Kidney epithelial cell (primary cell): ENCODE measurements at regions not wholly inside any gene's neighbourhood (a gene's known extent, or its start where the extent isn't known, plus 50 kb on each side); places are given as distances from the start of the nearest gene placed in this dataset.

Source experiments
- DNase-seq: peaks from one replicate; pipeline ENCODE4 v3.0.0-alpha.2; 2010; ENCODE audit warnings: low read depth
- H3K27me3 ChIP-seq: 2 replicates; pipeline ENCODE4 v1.6.0; 2011; ENCODE audit warnings: low read length; ENCODE audit not compliant: control insufficient read depth, insufficient read depth
- H3K36me3 ChIP-seq: 2 replicates; pipeline ENCODE4 v1.5.1; 2011; ENCODE audit warnings: low read length; ENCODE audit not compliant: control insufficient read depth, insufficient read depth
- H3K4me3 ChIP-seq: 2 replicates; pipeline ENCODE4 v1.5.1; 2011; ENCODE audit warnings: low read depth, mild to moderate bottlenecking, control low read depth, low read length
- CTCF ChIP-seq: IDR thresholded peaks from 2 replicates; pipeline ENCODE4 v1.5.1; 2011; ENCODE audit warnings: mild to moderate bottlenecking, moderate library complexity, low read length, control low read depth, inconsistent platforms; ENCODE audit not compliant: insufficient read depth, poor library complexity, severe bottlenecking

- H3K4me3 ChIP-seq, result no peak overlapping the region
- no peaks in the 10 kb centered on the region for H3K36me3 ChIP-seq
- TF ChIP-seq CTCF, result no peak
- peaks cover 3% of the 10 kb centered on the region for H3K27me3 ChIP-seq
- DNase-seq, result no peak
Observed at GRCh38 chr12:3933074-3933818, 60.0 kb upstream of the PARP11 start.

- Histone ChIP-seq H3K27me3 (peaks cover 3% of the 10 kb centered on the region), H3K36me3 (no peaks in the 10 kb centered on the region), H3K4me3 (no peak overlapping the region)
- DNase-seq, result no peak
- no peak for TF ChIP-seq CTCF
Observed at GRCh38 chr12:3931776-3932175, 58.6 kb upstream of the PARP11 start.

GRCh38 chr12:3931206-3931605 is 58.0 kb upstream of the PARP11 start:
- H3K27me3 ChIP-seq, result peaks cover 3% of the 10 kb centered on the region
- no peak overlapping the region for H3K4me3 ChIP-seq
- H3K36me3 ChIP-seq, result no peaks in the 10 kb centered on the region
- no peak for TF ChIP-seq CTCF
- no peak for DNase-seq

- Histone ChIP-seq H3K4me3 (no peak overlapping the region), H3K36me3 (no peaks in the 10 kb centered on the region), H3K27me3 (peaks cover 3% of the 10 kb centered on the region)
- DNase-seq, result no peak
- TF ChIP-seq CTCF, result no peak
Observed at GRCh38 chr12:3929875-3930615, 56.8 kb upstream of the PARP11 start.

- Histone ChIP-seq H3K27me3 (peaks cover 3% of the 10 kb centered on the region), H3K36me3 (no peaks in the 10 kb centered on the region), H3K4me3 (no peak overlapping the region)
- TF ChIP-seq CTCF, result no peak
- no peak for DNase-seq
Observed at GRCh38 chr12:3928538-3929184, 55.5 kb upstream of the PARP11 start.
